ENCODE measurements at regions not wholly inside any gene's neighbourhood (a gene's known extent, or its start where the extent isn't known, plus 50 kb on each side); places are given as distances from the start of the nearest gene placed in this dataset.

- TF ChIP-seq CTCF (IDR thresholded peaks at IDR 0.05) (no peak), POLR2A (IDR thresholded peaks at IDR 0.05; ENCODE audit: low read depth) (no peak)
These were observed 262.5 kb upstream of the SORCS1 start for GRCh38 chr10:107427016-107427415.
